Ascending aorta (tissue), 2 donors: ENCODE measurements at regions not wholly inside any gene's neighbourhood (a gene's known extent, or its start where the extent isn't known, plus 50 kb on each side); places are given as distances from the start of the nearest gene placed in this dataset.

Experiments used
- DNase-seq, 2 donors: peaks; one replicate each; pipeline ENCODE4 v3.0.0-alpha.2; 2019; ENCODE audit warnings: low spot score in 2 of 2
- H3K27ac ChIP-seq, 2 donors: fragments of 200-600 bp; sonication (generic); one replicate each; pipeline ENCODE4 v1.5.1; 2016 to 2017; ENCODE audit warnings: mild to moderate bottlenecking in 1 of 2
- H3K27me3 ChIP-seq: fragments of 200-600 bp; sonication (generic); one replicate; pipeline ENCODE4 v1.5.1; 2017
- H3K36me3 ChIP-seq, 2 donors: fragments of 200-600 bp; sonication (generic); one replicate each; pipeline ENCODE4 v1.5.1; 2016
- H3K4me1 ChIP-seq, 2 donors: fragments of 200-600 bp; sonication (generic); one replicate each; pipeline ENCODE4 v1.5.1; 2016 to 2017; ENCODE audit warnings: mild to moderate bottlenecking in 1 of 2
- H3K4me3 ChIP-seq, 2 donors: fragments of 200-600 bp; sonication (generic); one replicate each; pipeline ENCODE4 v1.5.1; 2016 to 2017; ENCODE audit warnings: mild to moderate bottlenecking in 1 of 2
- H3K9me3 ChIP-seq, 2 donors: fragments of 200-600 bp; sonication (generic); one replicate each; pipeline ENCODE4 v1.5.1; 2016
- intact Hi-C: fragments of 100-400 bp; cut with DNase I; formaldehyde crosslinking; loops from one replicate; pipeline ENCODE4 v1.15.1; 2023
- TF ChIP-seq, protein P1 (sequence below), 3 experiments: fragments of 200-600 bp in 2 of 3; fragments of 450-650 bp in 1 of 3; sonication (generic) in 2 of 3; IDR thresholded peaks; one replicate each; pipeline ENCODE4 v1.5.1; 2016 to 2019; ENCODE audit warnings: antibody characterized with exemption in 3 of 3, mild to moderate bottlenecking in 1 of 3, moderate library complexity in 1 of 3

DNA sequence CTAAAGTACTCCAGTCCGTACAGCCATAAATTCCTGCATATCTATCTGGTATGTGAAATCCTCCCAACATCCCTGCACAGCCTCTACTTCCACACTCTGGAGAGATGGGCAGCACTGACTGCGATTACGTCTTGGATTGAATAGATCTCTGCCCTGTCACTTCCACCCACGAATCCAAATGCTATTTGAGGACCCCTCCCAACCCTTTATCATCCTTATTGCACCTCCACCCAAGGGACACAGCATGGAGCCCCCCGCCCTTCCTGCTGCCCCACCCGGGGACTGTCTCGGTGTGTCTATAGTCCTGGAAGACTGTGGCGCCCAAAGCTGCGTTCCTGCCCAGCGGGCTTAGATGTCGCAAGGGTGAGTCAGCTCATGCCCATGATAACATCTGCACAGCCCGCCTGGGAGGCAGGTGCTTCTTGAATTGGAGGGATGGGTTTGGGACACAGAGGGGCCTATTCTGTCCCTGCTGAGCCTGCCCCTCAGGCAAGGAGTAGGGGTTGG is 105.7 kb upstream of the HAND1 start:
- DNase-seq: no peak
- intact Hi-C loops: no loop called here
- Histone ChIP-seq H3K9me3 (no peaks in the 10 kb centered on the region), H3K27ac (no peak overlapping the region), H3K27me3 (no peaks in the 10 kb centered on the region), H3K4me1 (no peaks in the 10 kb centered on the region), H3K36me3 (no peaks in the 10 kb centered on the region), H3K4me3 (no peak overlapping the region)
- TF ChIP-seq, protein P1, sequence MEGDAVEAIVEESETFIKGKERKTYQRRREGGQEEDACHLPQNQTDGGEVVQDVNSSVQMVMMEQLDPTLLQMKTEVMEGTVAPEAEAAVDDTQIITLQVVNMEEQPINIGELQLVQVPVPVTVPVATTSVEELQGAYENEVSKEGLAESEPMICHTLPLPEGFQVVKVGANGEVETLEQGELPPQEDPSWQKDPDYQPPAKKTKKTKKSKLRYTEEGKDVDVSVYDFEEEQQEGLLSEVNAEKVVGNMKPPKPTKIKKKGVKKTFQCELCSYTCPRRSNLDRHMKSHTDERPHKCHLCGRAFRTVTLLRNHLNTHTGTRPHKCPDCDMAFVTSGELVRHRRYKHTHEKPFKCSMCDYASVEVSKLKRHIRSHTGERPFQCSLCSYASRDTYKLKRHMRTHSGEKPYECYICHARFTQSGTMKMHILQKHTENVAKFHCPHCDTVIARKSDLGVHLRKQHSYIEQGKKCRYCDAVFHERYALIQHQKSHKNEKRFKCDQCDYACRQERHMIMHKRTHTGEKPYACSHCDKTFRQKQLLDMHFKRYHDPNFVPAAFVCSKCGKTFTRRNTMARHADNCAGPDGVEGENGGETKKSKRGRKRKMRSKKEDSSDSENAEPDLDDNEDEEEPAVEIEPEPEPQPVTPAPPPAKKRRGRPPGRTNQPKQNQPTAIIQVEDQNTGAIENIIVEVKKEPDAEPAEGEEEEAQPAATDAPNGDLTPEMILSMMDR (IDR thresholded peaks at IDR 0.05): no peak

DNA sequence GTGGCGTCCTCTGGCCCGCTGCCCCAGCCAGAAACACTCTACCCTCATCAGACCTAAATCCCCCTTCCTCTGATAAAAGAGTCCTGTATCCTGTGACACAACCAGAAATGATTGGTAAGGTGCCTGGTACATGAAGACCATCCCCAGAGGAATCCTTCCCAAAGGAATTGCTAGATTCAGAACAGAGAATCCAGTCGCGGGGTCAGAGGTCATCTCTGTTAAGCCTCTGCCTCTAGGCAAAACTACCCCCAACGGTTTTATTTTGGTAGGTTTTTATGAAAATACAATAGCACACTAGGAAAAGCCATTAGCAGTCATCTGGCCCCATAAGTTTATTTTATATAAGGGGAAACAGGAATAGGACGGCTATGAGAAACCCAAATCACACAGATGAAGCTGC is 102.4 kb upstream of the HAND1 start:
- no peaks in the 10 kb centered on the region for H3K4me1 ChIP-seq
- H3K4me3 ChIP-seq: no peak overlapping the region
- H3K27me3 ChIP-seq: no peaks in the 10 kb centered on the region
- no peaks in the 10 kb centered on the region for H3K36me3 ChIP-seq
- TF ChIP-seq, protein P1 (IDR thresholded peaks at IDR 0.05): no peak
- DNase-seq: no peak
- no peaks in the 10 kb centered on the region for H3K9me3 ChIP-seq
- intact Hi-C loops: no loop called here
- H3K27ac ChIP-seq: no peak overlapping the region

DNA sequence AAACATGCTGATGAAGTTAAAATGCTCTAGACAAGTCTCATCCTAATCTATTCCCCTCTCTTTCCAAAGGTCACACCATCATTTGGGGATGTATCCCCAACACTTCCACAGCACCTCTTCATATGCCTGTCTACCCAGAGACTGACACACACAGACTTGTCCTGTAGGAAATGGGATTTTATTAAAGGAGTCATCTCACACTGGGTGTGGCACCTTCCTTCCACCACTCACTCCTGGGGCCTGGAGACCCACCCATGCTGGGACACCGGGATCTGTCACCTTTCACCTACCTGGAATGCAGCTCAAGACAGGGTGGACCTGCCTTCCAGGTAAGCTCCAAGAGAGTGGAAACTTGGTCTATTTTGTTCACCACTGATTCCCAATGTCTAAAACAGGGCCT is 99.4 kb upstream of the HAND1 start:
- no peak overlapping the region for H3K27ac ChIP-seq

DNA sequence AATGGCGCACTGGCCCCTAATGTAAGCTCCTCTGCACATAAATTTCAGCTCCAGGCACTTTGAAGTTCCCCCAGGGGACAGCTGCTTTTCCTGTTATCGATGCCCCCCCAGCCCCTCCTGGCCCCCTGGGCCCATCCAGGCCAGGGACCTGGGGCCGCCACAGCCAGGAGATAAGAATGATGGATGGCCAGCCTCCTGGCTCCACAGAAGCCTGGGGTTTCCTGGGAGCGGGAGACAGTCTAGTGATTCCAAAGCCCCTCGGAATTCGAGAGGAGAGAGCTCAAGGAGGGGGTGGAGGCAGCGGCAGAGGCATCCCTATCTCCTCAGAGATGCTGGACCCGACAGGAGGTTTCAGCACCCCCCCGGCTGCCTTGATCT is 98.4 kb upstream of the HAND1 start:
- TF ChIP-seq, protein P1 (IDR thresholded peaks at IDR 0.05): no peak
- intact Hi-C loops: no loop called here

More for the DNA sequence above, 99.4 kb upstream of the HAND1 start:
- Histone ChIP-seq H3K4me3 (no peak overlapping the region), H3K36me3 (no peaks in the 10 kb centered on the region), H3K4me1 (no peaks in the 10 kb centered on the region), H3K9me3 (no peaks in the 10 kb centered on the region), H3K27me3 (no peaks in the 10 kb centered on the region)
- TF ChIP-seq, protein P1 (IDR thresholded peaks at IDR 0.05): no peak
- no peak for DNase-seq
- intact Hi-C loops: no loop called here

DNA sequence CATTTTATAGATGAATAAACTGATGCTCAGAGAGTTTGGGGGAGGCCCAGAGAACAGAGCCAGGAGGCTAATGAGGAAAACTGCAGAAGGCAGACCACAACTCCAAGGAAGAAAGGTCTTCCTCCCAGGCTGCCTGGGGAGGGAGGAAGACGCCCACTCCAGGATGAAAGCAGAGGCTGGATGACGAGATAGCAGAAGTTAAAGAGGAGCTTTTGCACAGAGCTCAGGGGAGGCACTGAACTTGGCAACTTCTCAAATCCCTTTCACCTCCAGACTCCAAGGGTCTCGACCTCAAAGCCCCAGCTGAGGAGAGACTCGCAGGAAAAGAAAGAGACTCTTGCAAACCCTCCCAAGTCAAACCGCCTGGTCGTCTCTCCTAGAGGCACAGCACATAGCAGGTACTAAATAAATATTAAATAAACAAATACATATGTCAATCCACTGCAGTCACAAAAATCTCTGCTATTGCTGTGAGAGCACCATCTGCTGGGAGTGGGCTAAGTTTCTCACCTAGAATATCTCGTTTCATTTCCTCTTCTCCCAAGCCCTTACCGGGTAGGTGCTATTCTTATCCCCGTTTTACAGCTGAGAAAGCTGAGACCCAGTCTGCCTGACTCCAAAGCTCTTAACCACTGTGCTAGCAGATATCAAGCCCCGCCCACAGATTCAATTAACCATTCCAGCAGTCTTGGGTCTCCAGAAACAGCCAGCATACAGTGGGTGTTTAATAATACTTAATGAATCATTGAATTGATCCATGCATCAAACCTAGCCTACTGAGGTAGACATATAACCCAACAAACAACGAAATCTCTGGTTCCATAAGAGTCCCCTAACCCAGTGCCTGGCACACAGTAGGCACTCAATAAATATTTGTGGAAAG is 97.8 kb upstream of the HAND1 start:
- Histone ChIP-seq H3K9me3 (no peaks in the 10 kb centered on the region), H3K36me3 (no peaks in the 10 kb centered on the region), H3K27me3 (no peaks in the 10 kb centered on the region), H3K27ac (no peak overlapping the region), H3K4me1 (no peaks in the 10 kb centered on the region), H3K4me3 (no peak overlapping the region)
- TF ChIP-seq, protein P1 (IDR thresholded peaks at IDR 0.05): no peak
- intact Hi-C loops: no loop called here
- DNase-seq: no peak

More for the DNA sequence above, 98.4 kb upstream of the HAND1 start:
- Histone ChIP-seq H3K9me3 (no peaks in the 10 kb centered on the region), H3K27ac (no peak overlapping the region), H3K4me1 (no peaks in the 10 kb centered on the region), H3K36me3 (no peaks in the 10 kb centered on the region), H3K4me3 (no peak overlapping the region), H3K27me3 (no peaks in the 10 kb centered on the region)
- no peak for DNase-seq
